PC-9 (cell line): ENCODE measurements at regions not wholly inside any gene's neighbourhood (a gene's known extent, or its start where the extent isn't known, plus 50 kb on each side); places are given as distances from the start of the nearest gene placed in this dataset.

Experiments used
- CTCF ChIP-seq: fragments of 200-600 bp; sonication (generic); conservative IDR thresholded peaks from 2 replicates; pipeline ENCODE4 v1.6.1; 2017; ENCODE audit warnings: mixed run types, antibody characterized with exemption, mild to moderate bottlenecking, moderate library complexity
- EZH2 ChIP-seq: fragments of 200-600 bp; sonication (generic); IDR thresholded peaks from 2 replicates; pipeline ENCODE4 v1.8.0; 2017; ENCODE audit warnings: antibody characterized with exemption, low read depth

GRCh38 chr11:26862801-26863200, 131.1 kb upstream of the FIBIN start:
- TF ChIP-seq EZH2 (no peak), CTCF (no peak)
